DOHH2 (cell line): ENCODE measurements at regions not wholly inside any gene's neighbourhood (a gene's known extent, or its start where the extent isn't known, plus 50 kb on each side); places are given as distances from the start of the nearest gene placed in this dataset.

Source experiments
- EZH2phosphoT487 ChIP-seq: fragments of 200-600 bp; sonication (generic); IDR thresholded peaks from 2 replicates; pipeline ENCODE4 v1.6.1; 2017; ENCODE audit warnings: borderline replicate concordance, mild to moderate bottlenecking, antibody characterized with exemption, low read length, moderate library complexity, mixed read lengths
- TF ChIP-seq, protein P1 (sequence below): fragments of 200-600 bp; sonication (generic); IDR thresholded peaks from one replicate; pipeline ENCODE4 v1.5.1; 2014; ENCODE audit warnings: antibody characterized with exemption, mild to moderate bottlenecking, low read depth, low read length; ENCODE audit not compliant: poor library complexity, severe bottlenecking

DNA sequence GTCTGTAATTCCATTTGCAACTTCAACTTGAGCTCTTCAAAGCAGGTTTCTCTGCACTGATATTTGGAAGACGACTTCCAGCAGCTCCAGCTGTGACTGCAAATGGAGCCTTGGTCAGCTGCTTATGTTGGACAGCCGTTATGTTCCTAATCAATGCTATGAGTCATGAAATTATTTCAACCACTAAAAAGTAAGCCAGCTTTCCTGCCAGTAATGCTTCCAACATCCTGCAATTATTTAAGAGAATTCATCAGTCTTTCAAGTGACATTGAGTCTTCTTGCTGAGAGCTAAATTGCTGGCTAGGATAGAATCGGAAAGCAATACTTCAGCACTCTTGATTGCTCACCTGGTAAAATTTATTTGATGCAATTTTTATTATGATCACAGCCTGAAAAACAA, 375.7 kb downstream of the MMUT start:
- TF ChIP-seq EZH2phosphoT487 = no peak
- TF ChIP-seq, protein P1, sequence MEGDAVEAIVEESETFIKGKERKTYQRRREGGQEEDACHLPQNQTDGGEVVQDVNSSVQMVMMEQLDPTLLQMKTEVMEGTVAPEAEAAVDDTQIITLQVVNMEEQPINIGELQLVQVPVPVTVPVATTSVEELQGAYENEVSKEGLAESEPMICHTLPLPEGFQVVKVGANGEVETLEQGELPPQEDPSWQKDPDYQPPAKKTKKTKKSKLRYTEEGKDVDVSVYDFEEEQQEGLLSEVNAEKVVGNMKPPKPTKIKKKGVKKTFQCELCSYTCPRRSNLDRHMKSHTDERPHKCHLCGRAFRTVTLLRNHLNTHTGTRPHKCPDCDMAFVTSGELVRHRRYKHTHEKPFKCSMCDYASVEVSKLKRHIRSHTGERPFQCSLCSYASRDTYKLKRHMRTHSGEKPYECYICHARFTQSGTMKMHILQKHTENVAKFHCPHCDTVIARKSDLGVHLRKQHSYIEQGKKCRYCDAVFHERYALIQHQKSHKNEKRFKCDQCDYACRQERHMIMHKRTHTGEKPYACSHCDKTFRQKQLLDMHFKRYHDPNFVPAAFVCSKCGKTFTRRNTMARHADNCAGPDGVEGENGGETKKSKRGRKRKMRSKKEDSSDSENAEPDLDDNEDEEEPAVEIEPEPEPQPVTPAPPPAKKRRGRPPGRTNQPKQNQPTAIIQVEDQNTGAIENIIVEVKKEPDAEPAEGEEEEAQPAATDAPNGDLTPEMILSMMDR = no peak
